Activated CD4-positive, alpha-beta T cell treated with anti-CD3 and anti-CD28 coated beads, Interleukin-2, amount 10 ng/mL, durations not matched to agents 24 days and 14 days (primary cell): ENCODE measurements at regions not wholly inside any gene's neighbourhood (a gene's known extent, or its start where the extent isn't known, plus 50 kb on each side); places are given as distances from the start of the nearest gene placed in this dataset.

Experiments used
- DNase-seq: peaks from one replicate; pipeline ENCODE4 v3.0.0; 2022
- H3K27ac Mint-ChIP-seq: one replicate; pipeline ENCODE4 v1.8.0; 2022; ENCODE audit warnings: mild to moderate bottlenecking, mixed read lengths
- H3K27me3 Mint-ChIP-seq: one replicate; pipeline ENCODE4 v1.8.0; 2022; ENCODE audit warnings: mixed read lengths
- H3K36me3 Mint-ChIP-seq: one replicate; pipeline ENCODE4 v1.8.0; 2022; ENCODE audit warnings: low read depth, mild to moderate bottlenecking, mixed read lengths
- H3K4me1 Mint-ChIP-seq: one replicate; pipeline ENCODE4 v1.8.0; 2021; ENCODE audit warnings: mixed read lengths
- H3K4me3 Mint-ChIP-seq: one replicate; pipeline ENCODE4 v1.8.0; 2022; ENCODE audit warnings: mild to moderate bottlenecking, moderate library complexity, mixed read lengths
- H3K9me3 Mint-ChIP-seq: one replicate; pipeline ENCODE4 v1.8.0; 2021; ENCODE audit warnings: mixed read lengths
- intact Hi-C: fragments of 100-400 bp; cut with micrococcal nuclease; formaldehyde crosslinking; loops from one replicate; pipeline ENCODE4 v1.15.1; 2023

DNA sequence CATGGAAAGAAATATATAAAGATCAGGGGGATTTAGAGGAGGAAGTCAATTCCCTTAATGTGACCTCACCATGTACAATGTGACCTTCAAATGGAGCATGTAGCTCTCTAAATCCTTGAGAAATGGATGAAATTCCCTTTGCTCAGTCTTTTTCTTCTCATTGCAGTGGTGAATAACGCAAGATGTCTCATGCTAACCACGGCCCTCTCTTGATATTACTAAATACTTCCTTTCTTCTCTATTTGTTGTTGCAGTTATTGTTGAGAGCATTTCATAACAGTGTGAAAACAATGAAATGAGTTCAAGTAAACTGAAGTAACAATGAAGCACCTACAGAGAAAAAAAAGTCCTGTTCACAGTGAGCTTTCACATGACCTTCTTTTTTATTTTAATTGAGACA lies 55.6 kb downstream of the ZNF281 start:
- H3K9me3 Mint-ChIP-seq = no peaks in the 10 kb centered on the region
- no peaks in the 10 kb centered on the region for H3K36me3 Mint-ChIP-seq
- peak; percentile 62 for DNase-seq
- peak overlapping the region; percentile 34 for H3K27ac Mint-ChIP-seq
- intact Hi-C loops = loop anchor here (1.0 to 5.0 kb wide), 7 partner anchors 55 to 663 kb away; no protein-coding TSS in a partner anchor
- H3K4me3 Mint-ChIP-seq = peak overlapping the region; percentile 33
- H3K4me1 Mint-ChIP-seq = peaks cover 38% of the 10 kb centered on the region
- H3K27me3 Mint-ChIP-seq = no peaks in the 10 kb centered on the region

- Mint-ChIP-seq H3K9me3 (no peaks in the 10 kb centered on the region), H3K4me3 (peak overlapping the region; percentile 17), H3K27me3 (no peaks in the 10 kb centered on the region), H3K36me3 (no peaks in the 10 kb centered on the region), H3K4me1 (peaks cover 38% of the 10 kb centered on the region), H3K27ac (peak overlapping the region; percentile 14)
- intact Hi-C loops = loop anchor here (2.0 to 5.0 kb wide), 4 partner anchors 16 to 664 kb away; no protein-coding TSS in a partner anchor
- no peak for DNase-seq
Observed at GRCh38 chr1:200353232-200353631, 56.6 kb downstream of the ZNF281 start.

DNA sequence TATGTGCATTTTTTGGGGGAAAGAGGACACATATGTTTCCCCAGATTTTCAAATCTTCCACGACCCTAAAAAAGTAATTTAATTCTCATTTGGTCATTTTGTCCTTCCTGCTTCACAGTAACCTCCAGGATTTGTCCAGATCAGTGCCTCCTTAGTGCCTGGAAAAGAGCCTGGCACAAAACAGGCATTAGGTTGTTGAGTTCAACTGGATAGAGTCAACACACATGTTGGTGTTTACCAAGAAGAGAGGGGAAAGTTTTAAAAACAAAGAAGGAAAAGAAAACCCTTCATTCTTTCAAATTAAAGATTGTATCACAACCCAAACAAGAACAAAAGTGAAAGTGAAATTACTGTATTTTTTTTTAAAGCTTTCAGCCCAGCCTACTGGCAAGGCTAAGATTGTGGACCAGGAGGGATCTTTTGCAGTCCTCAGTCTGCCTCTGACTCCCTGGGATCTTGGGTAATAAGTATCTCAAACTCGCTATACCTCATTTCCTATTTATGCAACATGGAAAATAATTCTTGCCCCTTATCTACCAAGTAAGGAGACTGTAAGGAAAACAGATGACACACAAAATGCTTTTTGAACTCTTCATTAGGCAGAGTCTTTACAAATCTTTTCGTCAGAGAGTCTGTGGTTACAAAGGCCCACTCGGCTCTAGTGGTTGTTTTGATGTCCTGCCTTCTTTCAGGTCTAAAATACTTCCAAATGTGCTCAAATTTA lies 57.8 kb downstream of the ZNF281 start:
- peak; percentile 77 for DNase-seq
- H3K4me1 Mint-ChIP-seq = peaks cover 38% of the 10 kb centered on the region
- H3K36me3 Mint-ChIP-seq = no peaks in the 10 kb centered on the region
- intact Hi-C loops = loop anchor here (2.0 to 5.0 kb wide), 4 partner anchors 15 to 665 kb away; no protein-coding TSS in a partner anchor
- peak overlapping the region; percentile 67 for H3K27ac Mint-ChIP-seq
- no peaks in the 10 kb centered on the region for H3K9me3 Mint-ChIP-seq
- H3K4me3 Mint-ChIP-seq = peak overlapping the region; percentile 53
- no peaks in the 10 kb centered on the region for H3K27me3 Mint-ChIP-seq

DNA sequence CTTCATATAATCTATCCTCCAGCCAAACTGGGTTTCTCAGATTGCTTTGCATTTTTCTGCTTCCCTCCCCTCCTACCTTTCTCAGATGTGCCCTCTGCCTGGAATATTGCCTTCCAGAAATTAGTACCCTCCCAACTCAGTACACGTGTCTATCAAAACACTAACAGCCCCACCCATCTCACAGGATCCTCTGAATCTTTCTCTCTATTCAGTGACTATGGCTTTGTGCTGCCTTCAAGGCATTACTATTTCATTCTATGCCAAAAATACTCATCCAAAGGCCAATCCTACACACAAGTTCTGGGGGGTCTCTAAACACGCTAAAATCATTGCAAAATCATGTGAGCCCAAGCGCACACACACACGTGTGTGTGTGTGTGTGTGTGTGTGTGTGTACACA lies 58.4 kb downstream of the ZNF281 start:
- intact Hi-C loops = loop anchor here (5.0 kb wide), 2 partner anchors 94 to 666 kb away; no protein-coding TSS in a partner anchor
- Mint-ChIP-seq H3K27ac (peak overlapping the region; percentile 12), H3K4me3 (no peak overlapping the region), H3K36me3 (no peaks in the 10 kb centered on the region), H3K4me1 (peaks cover 38% of the 10 kb centered on the region), H3K27me3 (no peaks in the 10 kb centered on the region), H3K9me3 (no peaks in the 10 kb centered on the region)
- DNase-seq = no peak

DNA sequence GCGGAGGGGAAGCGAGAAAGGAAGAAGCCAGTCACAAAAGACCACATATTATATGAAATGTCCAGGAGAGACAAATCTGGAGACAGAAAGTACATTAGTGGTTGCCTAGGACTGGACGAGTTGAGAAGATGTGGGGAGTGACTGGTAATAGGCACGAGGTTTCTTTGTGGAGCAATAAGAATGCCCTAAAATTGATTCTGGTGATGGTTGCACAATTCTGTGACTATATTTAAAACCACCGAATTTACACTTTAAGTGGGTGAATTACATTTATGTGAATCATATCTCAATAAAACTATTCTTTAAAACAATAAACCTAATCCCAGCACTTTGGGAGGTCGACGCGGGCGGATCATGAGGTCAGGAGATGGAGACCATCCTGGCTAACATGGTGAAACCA lies 63.1 kb downstream of the ZNF281 start:
- no peak overlapping the region for H3K4me3 Mint-ChIP-seq
- H3K9me3 Mint-ChIP-seq = no peaks in the 10 kb centered on the region
- H3K27me3 Mint-ChIP-seq = peaks cover 3% of the 10 kb centered on the region
- intact Hi-C loops = no loop called here
- no peak overlapping the region for H3K27ac Mint-ChIP-seq
- H3K4me1 Mint-ChIP-seq = peaks cover 9% of the 10 kb centered on the region
- no peak for DNase-seq
- no peaks in the 10 kb centered on the region for H3K36me3 Mint-ChIP-seq

DNA sequence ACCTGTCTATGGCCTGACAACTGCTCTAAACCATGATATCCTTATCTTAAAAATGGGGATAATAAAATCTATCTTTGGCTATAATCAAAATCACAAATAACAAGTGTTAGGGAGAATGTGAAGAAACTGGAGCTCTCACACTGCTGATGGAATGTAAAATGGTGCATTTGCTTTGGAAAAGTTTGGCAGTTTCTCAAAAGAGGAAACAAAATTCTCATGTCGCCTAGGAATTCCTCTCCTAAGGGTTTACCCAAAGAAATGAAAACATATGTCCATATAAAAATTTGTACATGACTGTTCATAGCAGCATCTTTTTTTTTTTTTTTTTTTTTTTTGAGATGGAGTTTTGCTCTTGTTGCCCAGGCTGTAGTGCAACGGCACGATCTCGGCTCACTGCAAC lies 64.3 kb downstream of the ZNF281 start:
- no peak for DNase-seq
- peaks cover 3% of the 10 kb centered on the region for H3K4me1 Mint-ChIP-seq
- intact Hi-C loops = no loop called here
- H3K4me3 Mint-ChIP-seq = no peak overlapping the region
- H3K9me3 Mint-ChIP-seq = no peaks in the 10 kb centered on the region
- H3K27ac Mint-ChIP-seq = no peak overlapping the region
- H3K36me3 Mint-ChIP-seq = no peaks in the 10 kb centered on the region
- H3K27me3 Mint-ChIP-seq = peaks cover 3% of the 10 kb centered on the region

DNA sequence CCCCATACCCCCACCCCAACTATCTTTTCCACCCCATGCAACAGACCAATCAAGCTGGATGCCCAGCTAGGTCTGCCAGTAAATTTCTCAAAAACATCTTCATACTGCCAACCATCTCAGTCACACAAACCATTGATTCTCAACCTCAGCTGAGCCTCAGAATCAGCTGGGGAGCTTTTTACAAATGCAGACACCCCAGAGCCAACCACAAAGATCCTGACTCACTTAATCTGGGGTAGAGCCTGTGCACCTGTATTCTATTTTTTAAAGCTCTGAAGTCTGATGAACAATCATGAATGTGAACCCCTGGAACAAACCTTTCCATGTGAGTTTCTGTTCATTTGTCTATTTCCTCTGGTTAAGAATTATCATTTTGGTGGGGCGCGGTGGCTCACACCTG lies 66.0 kb downstream of the ZNF281 start:
- Mint-ChIP-seq H3K4me3 (no peak overlapping the region), H3K27me3 (peaks cover 3% of the 10 kb centered on the region), H3K4me1 (peaks cover 3% of the 10 kb centered on the region), H3K27ac (no peak overlapping the region), H3K36me3 (no peaks in the 10 kb centered on the region), H3K9me3 (no peaks in the 10 kb centered on the region)
- intact Hi-C loops = no loop called here
- no peak for DNase-seq

DNA sequence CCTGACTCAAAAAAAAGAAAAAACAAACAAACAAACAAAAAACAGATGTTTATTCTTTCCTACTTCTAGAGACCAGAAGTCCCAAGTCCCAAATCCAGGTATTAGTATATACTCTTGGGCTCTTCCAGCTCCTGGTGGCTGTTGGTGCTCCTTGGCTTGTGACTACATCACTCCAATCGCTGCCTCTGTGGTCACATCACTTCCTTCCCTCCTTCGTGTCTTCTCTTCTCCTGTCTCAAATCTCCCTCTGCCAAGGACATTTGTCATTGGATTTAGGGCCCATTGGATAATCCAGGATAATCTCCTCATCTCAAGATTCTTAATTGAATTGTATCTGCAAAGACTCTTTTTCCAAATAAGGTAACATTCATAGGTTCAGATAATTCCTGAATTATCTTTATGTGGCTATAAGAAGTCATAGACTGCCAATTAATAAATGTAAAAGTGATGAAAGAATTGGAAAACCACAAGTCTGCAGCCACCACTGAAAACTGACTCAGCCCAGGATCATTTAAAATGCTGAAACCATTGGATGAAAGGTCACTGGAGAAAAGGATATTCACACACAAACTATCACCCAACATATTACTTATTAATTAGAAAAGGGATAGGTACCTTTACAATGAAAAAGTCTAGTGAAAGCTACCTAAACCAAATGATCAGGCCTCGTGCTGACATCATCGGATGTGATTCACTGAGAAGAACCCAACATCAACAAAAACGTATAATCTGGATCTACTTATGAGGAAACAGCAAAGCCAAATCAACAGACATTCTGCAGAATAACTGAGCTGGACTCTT lies 67.1 kb downstream of the ZNF281 start:
- intact Hi-C loops = no loop called here
- peaks cover 3% of the 10 kb centered on the region for H3K27me3 Mint-ChIP-seq
- DNase-seq = no peak
- H3K27ac Mint-ChIP-seq = no peak overlapping the region
- H3K4me1 Mint-ChIP-seq = peaks cover 4% of the 10 kb centered on the region
- no peak overlapping the region for H3K4me3 Mint-ChIP-seq
- H3K9me3 Mint-ChIP-seq = no peaks in the 10 kb centered on the region
- no peaks in the 10 kb centered on the region for H3K36me3 Mint-ChIP-seq

GRCh38 chr1:200338451-200338850 lies 71.4 kb downstream of the ZNF281 start:
- H3K4me3 Mint-ChIP-seq = no peak overlapping the region
- no peak overlapping the region for H3K27ac Mint-ChIP-seq
- peaks cover 14% of the 10 kb centered on the region for H3K4me1 Mint-ChIP-seq
- DNase-seq = no peak
- no peaks in the 10 kb centered on the region for H3K36me3 Mint-ChIP-seq
- H3K27me3 Mint-ChIP-seq = peaks cover 2% of the 10 kb centered on the region
- no peaks in the 10 kb centered on the region for H3K9me3 Mint-ChIP-seq
- intact Hi-C loops = no loop called here

- H3K27me3 Mint-ChIP-seq = peaks cover 2% of the 10 kb centered on the region
- no peaks in the 10 kb centered on the region for H3K9me3 Mint-ChIP-seq
- DNase-seq = no peak
- H3K4me1 Mint-ChIP-seq = peaks cover 14% of the 10 kb centered on the region
- no peak overlapping the region for H3K4me3 Mint-ChIP-seq
- intact Hi-C loops = loop anchor here (2.0 kb wide), 1 partner anchor 15 kb away; no protein-coding TSS in a partner anchor
- H3K27ac Mint-ChIP-seq = no peak overlapping the region
- no peaks in the 10 kb centered on the region for H3K36me3 Mint-ChIP-seq
Observed at GRCh38 chr1:200337831-200338230, 72.0 kb downstream of the ZNF281 start.

- no peak for DNase-seq
- peaks cover 2% of the 10 kb centered on the region for H3K27me3 Mint-ChIP-seq
- H3K4me1 Mint-ChIP-seq = peaks cover 14% of the 10 kb centered on the region
- H3K4me3 Mint-ChIP-seq = no peak overlapping the region
- H3K36me3 Mint-ChIP-seq = no peaks in the 10 kb centered on the region
- no peak overlapping the region for H3K27ac Mint-ChIP-seq
- no peaks in the 10 kb centered on the region for H3K9me3 Mint-ChIP-seq
- intact Hi-C loops = loop anchor here (2.0 kb wide), 1 partner anchor 15 kb away; no protein-coding TSS in a partner anchor
Observed at GRCh38 chr1:200337410-200337809, 72.4 kb downstream of the ZNF281 start.

DNA sequence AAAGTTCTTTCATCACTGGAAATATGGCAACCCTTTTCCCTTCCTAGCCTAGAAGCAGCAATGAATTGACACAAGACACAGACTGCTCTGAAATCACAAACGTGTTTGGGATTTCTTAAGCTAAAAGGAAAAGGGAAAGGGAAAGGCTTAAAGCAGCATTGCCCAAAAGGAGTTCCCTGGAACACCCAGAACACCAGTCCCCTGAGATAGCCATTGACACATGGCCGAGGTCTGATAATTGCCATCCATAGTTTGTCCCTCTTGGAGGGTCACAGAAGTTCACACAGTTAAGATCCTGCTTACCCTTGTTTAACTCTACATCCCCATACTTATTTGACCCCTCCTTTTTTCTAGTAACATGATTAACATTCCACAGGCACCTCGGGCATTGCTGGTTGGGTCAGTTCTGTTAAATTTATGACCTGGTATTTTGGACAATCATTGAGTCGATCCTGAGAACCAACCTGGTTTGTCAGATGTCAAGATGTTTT lies 72.9 kb downstream of the ZNF281 start:
- Mint-ChIP-seq H3K4me1 (peaks cover 14% of the 10 kb centered on the region), H3K4me3 (no peak overlapping the region), H3K27me3 (peaks cover 2% of the 10 kb centered on the region), H3K9me3 (no peaks in the 10 kb centered on the region), H3K36me3 (no peaks in the 10 kb centered on the region), H3K27ac (no peak overlapping the region)
- intact Hi-C loops = loop anchor here (2.0 kb wide), 1 partner anchor 16 kb away; no protein-coding TSS in a partner anchor
- DNase-seq = no peak

GRCh38 chr1:200336101-200336845 lies 73.6 kb downstream of the ZNF281 start:
- Mint-ChIP-seq H3K9me3 (no peaks in the 10 kb centered on the region), H3K27ac (no peak overlapping the region), H3K4me3 (no peak overlapping the region), H3K4me1 (peaks cover 14% of the 10 kb centered on the region), H3K36me3 (no peaks in the 10 kb centered on the region), H3K27me3 (peaks cover 2% of the 10 kb centered on the region)
- intact Hi-C loops = loop anchor here (2.0 kb wide), 1 partner anchor 17 kb away; no protein-coding TSS in a partner anchor
- DNase-seq = no peak
